ENCODE measurements at regions not wholly inside any gene's neighbourhood (a gene's known extent, or its start where the extent isn't known, plus 50 kb on each side); places are given as distances from the start of the nearest gene placed in this dataset.

DNA sequence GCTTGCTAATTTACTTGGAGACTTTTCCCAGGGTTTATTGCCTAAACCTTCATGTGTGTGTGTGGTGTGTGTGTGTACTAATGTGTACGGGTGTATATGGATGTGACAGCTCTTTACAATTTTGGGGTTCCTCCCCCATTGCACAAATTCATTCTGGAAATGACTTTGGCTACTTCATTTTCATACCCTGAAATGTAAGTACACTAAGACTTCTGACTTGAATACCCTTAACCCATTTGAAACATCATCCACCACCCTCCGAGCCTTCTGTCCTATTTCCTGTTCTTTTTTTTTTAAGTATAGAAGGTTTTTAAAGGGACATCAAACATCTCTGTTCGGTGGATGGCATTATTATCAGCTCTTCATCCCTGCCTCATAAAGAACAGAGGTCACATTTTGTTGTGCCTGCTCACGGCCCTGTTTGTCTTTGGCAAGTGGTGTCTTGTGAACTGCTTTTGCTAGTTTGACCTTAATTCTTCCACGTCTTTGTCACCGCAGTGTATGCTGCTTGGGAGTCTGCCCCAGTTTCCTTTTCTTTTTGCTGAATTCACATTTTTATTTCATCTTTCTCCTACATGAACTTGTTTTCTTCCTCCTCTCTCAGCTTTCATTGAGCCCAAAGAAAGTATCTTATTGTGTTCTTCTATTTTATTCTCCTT, 228.3 kb downstream of the FOXO1 start:
- H3K36me3 ChIP-seq = no peaks in the 10 kb centered on the region
- no peak for DNase-seq
- intact Hi-C loops (cut with DNase I; ENCODE audit: low total_unique reads) = no loop called here

DNA sequence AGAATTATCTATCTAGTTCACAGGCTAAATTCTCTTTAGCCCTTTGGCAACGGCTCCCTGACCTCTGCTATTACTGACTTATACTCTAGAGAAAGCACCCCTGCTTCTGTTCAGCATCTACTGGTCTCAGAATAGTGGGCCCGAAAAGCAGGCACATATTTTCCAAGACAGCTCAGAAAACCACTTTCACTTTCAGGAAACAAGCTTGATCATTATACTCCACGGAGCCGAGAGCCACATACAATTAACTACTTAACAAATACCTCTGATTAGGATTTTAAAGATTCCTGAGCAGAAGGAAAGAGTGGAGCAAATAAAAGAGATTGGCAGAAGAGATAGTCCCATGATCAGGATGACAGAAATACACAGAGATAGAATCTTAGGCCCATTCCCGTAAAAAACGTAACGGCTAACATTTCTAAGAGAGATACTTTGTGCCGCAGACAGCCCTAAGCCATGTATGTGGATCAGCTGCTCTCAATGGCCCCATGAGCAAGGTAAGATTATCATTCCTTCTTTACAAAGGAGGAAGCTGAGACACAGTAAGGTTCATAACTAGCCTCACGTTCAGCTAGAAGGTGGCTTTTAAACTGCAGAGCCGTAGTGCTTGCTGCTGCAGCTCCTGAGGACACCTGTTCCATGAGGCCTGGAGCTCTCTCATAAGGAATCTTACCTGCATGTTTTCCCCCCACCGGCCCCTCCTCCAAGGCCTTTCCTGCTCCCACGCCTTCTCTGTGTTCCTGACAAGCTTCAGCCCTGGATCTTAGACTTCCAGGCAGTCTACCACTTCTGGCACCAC, 227.2 kb downstream of the FOXO1 start:
- peak in 1 of 2 donors; percentile 59 for DNase-seq
- Histone ChIP-seq H3K9me3 (no peaks in the 10 kb centered on the region), H3K4me3 (no peak overlapping the region), H3K36me3 (no peaks in the 10 kb centered on the region), H3K4me1 (peaks cover 7 to 42% (median 25%) of the 10 kb centered on the region in 4 donors), H3K27ac (peak overlapping the region in 4 of 5 donors; percentile 40 to 69 (median 56)), H3K27me3 (no peaks in the 10 kb centered on the region)
- no peak for TF ChIP-seq EP300 (IDR thresholded peaks at IDR 0.05)
- 44 to 63% (median 49%) methylated on average over 12 of the region's 12 CpGs for WGBS, 5 donors
- intact Hi-C loops (cut with DNase I; ENCODE audit: low total_unique reads) = no loop called here

More for the DNA sequence above, 228.3 kb downstream of the FOXO1 start:
- no peaks in the 10 kb centered on the region for H3K9me3 ChIP-seq
- 70 to 76% (median 73%) methylated on average over 6 of the region's 6 CpGs for WGBS, 5 donors
- peaks cover 7 to 42% (median 25%) of the 10 kb centered on the region in 4 donors for H3K4me1 ChIP-seq
- TF ChIP-seq POLR2A (IDR thresholded peaks at IDR 0.05) = no peak
- H3K4me3 ChIP-seq = no peak overlapping the region
- H3K27me3 ChIP-seq = no peaks in the 10 kb centered on the region
- H3K27ac ChIP-seq = peak overlapping the region in 3 of 5 donors; percentile 40 to 69 (median 56)

DNA sequence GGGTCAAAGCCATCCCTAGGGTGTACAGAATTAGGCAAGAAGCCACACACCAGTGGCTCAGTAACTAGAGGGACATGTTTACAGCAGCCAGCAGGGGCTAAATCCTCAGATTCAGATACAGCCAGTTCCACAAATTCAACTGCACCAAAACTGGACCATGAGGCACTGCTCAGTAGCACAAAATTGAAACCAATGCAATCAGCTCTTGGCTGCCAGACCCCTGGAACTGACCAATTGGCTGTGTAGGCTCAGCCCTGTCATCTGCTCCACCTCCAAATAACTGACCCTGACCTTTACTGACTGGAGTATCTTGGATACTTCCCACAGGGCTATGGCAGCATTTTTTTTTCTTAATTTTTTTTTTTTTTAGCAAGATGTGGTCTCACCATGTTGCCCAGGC, 226.5 kb downstream of the FOXO1 start:
- no peak for DNase-seq
- no peak overlapping the region for H3K4me3 ChIP-seq
- intact Hi-C loops (cut with DNase I; ENCODE audit: low total_unique reads) = no loop called here
- H3K9me3 ChIP-seq = no peaks in the 10 kb centered on the region
- H3K27me3 ChIP-seq = no peaks in the 10 kb centered on the region
- TF ChIP-seq, protein P1, sequence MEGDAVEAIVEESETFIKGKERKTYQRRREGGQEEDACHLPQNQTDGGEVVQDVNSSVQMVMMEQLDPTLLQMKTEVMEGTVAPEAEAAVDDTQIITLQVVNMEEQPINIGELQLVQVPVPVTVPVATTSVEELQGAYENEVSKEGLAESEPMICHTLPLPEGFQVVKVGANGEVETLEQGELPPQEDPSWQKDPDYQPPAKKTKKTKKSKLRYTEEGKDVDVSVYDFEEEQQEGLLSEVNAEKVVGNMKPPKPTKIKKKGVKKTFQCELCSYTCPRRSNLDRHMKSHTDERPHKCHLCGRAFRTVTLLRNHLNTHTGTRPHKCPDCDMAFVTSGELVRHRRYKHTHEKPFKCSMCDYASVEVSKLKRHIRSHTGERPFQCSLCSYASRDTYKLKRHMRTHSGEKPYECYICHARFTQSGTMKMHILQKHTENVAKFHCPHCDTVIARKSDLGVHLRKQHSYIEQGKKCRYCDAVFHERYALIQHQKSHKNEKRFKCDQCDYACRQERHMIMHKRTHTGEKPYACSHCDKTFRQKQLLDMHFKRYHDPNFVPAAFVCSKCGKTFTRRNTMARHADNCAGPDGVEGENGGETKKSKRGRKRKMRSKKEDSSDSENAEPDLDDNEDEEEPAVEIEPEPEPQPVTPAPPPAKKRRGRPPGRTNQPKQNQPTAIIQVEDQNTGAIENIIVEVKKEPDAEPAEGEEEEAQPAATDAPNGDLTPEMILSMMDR (IDR thresholded peaks at IDR 0.05) = no peak
- no peak for TF ChIP-seq POLR2A (IDR thresholded peaks at IDR 0.05)
- no peak for TF ChIP-seq EP300 (IDR thresholded peaks at IDR 0.05)
- no peak for TF ChIP-seq POLR2AphosphoS5 (IDR thresholded peaks at IDR 0.05)
- H3K36me3 ChIP-seq = no peaks in the 10 kb centered on the region
- peaks cover 7 to 42% (median 25%) of the 10 kb centered on the region in 4 donors for H3K4me1 ChIP-seq
- peak overlapping the region in 4 of 5 donors; percentile 40 to 69 (median 56) for H3K27ac ChIP-seq

DNA sequence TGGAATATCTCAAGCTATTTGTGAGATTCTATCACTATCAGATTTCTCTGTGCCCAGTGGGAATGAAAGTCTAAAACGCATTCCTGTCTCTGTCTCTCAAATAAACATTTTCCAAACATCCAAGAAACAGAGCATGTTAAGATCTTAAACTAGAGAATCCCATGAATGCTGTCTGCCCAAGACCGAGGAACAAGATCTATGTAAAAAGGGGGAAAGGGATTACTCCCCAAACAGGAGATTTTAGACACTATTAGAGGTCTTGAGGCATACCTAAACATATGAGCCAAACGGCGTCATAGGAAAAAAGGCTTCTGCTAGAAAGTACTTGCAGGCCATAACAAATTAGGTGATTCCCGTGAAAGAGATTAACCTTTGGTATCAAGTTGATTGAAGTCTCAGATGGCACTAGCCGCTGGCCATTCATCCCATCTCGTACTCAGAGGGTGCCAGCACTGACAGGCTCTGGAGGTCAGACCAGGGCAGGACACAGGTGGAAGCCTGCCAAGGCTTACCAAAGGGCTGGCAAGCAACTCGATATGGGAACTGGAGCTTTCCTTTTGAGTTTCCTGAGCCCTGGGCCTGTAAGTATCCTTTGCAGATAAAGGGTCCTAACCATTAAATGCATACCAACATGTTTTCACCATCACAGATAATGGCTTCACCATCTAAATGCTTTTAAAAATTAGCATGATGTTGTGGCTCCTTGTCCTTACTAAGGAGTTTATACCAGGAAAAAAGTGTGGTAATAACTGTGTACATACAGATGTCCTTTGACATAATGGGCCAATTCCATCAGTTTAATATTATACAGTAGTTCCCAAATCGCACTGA, 225.2 kb downstream of the FOXO1 start:
- peak overlapping the region in 4 of 5 donors; percentile 18 to 69 (median 39) for H3K27ac ChIP-seq
- peaks cover 7 to 49% (median 25%) of the 10 kb centered on the region in 4 donors for H3K4me1 ChIP-seq
- WGBS, 5 donors = 34 to 38% (median 36%) methylated on average over 9 of the region's 9 CpGs
- H3K9me3 ChIP-seq = no peaks in the 10 kb centered on the region
- H3K4me3 ChIP-seq = no peak overlapping the region
- H3K27me3 ChIP-seq = no peaks in the 10 kb centered on the region
- intact Hi-C loops (cut with DNase I; ENCODE audit: low total_unique reads) = no loop called here
- DNase-seq = peak; percentile 46 to 88
- H3K36me3 ChIP-seq = no peaks in the 10 kb centered on the region
- TF ChIP-seq POLR2AphosphoS5 (IDR thresholded peaks at IDR 0.05) (peak; percentile 49 to 61 (median 56)), POLR2A (IDR thresholded peaks at IDR 0.05) (no peak), EP300 (IDR thresholded peaks at IDR 0.05) (peak; percentile 53)
- TF ChIP-seq, protein P1 (IDR thresholded peaks at IDR 0.05) = no peak

DNA sequence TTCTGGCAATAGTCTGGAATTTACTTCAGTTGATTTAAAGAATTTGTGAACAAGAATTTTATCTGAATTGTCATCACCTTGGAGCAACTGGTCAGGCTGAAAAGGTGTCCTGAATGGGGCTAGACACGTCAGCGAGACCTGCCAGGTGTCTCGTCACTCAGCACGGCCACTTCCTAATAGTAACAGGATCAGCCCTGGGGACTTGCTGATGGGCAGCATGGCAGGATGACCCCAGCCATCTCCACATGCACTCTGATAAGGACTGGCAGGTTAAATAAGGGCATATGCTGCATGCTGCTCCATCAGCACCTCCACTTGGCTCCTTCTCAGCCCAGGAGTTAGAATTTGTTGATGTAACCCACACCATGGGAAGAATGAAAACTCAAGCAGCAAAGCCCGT, 224.2 kb downstream of the FOXO1 start:
- peaks cover 7 to 49% (median 25%) of the 10 kb centered on the region in 4 donors for H3K4me1 ChIP-seq
- no peak for DNase-seq
- intact Hi-C loops (cut with DNase I; ENCODE audit: low total_unique reads) = no loop called here
- 90 to 93% (median 91%) methylated on average over 5 of the region's 5 CpGs for WGBS, 5 donors
- no peak for TF ChIP-seq POLR2A (IDR thresholded peaks at IDR 0.05)
- TF ChIP-seq POLR2AphosphoS5 (IDR thresholded peaks at IDR 0.05) = no peak
- no peak for TF ChIP-seq EP300 (IDR thresholded peaks at IDR 0.05)
- TF ChIP-seq, protein P1 (IDR thresholded peaks at IDR 0.05) = no peak
- H3K4me3 ChIP-seq = no peak overlapping the region
- no peaks in the 10 kb centered on the region for H3K9me3 ChIP-seq
- no peaks in the 10 kb centered on the region for H3K27me3 ChIP-seq
- H3K27ac ChIP-seq = peak overlapping the region in 1 of 5 donors; percentile 69
- no peaks in the 10 kb centered on the region for H3K36me3 ChIP-seq
